OCI-LY7 (cell line): ENCODE measurements at regions not wholly inside any gene's neighbourhood (a gene's known extent, or its start where the extent isn't known, plus 50 kb on each side); places are given as distances from the start of the nearest gene placed in this dataset.

ENCODE experiments used
- BruUV-seq: library from RNA; stranded (reverse); fragments of 400-500 nt; replicated peaks from 2 replicates; lab custom pipeline; 2021; lab: Mats Ljungman, UMichigan
- CTCF ChIA-PET: fragments of 300-600 bp; sonication (Branson Sonifier 250); formaldehyde crosslinking; loops from one replicate; lab custom pipeline; 2022; ENCODE audit warnings: antibody characterized with exemption; ENCODE audit not compliant: unreplicated experiment; lab: Charles Lee
- POLR2A ChIA-PET: fragments of 300-600 bp; sonication (Branson Sonifier 250); formaldehyde crosslinking; loops from one replicate; lab custom pipeline; 2022; ENCODE audit warnings: antibody characterized with exemption; lab: Charles Lee
- DNase-seq: peaks from one replicate; pipeline ENCODE4 v3.0.0-alpha.2; 2015; ENCODE audit warnings: low spot score
- H2AFZ ChIP-seq: fragments of 200-600 bp; sonication (generic), shearing (Covaris generic); 2 replicates; pipeline ENCODE4 v1.6.1; 2014; ENCODE audit warnings: mild to moderate bottlenecking, antibody characterized with exemption, low read length, moderate library complexity
- H3K27ac ChIP-seq: fragments of 200-600 bp; sonication (generic); 2 replicates; pipeline ENCODE4 v1.5.1; 2014; ENCODE audit warnings: mixed run types, low read depth, mild to moderate bottlenecking, moderate library complexity, low read length, inconsistent platforms; ENCODE audit not compliant: poor library complexity, severe bottlenecking
- H3K36me3 ChIP-seq: fragments of 200-600 bp; sonication (generic); 2 replicates; pipeline ENCODE4 v1.6.1; 2014; ENCODE audit warnings: mild to moderate bottlenecking, antibody characterized with exemption, low read length, moderate library complexity, mixed read lengths; ENCODE audit not compliant: insufficient read depth
- H3K4me1 ChIP-seq: fragments of 200-600 bp; sonication (generic); 2 replicates; pipeline ENCODE4 v1.5.1; 2014; ENCODE audit warnings: mild to moderate bottlenecking, low read length; ENCODE audit not compliant: insufficient read depth, poor library complexity, severe bottlenecking
- H3K4me2 ChIP-seq: fragments of 200-600 bp; sonication (generic); 2 replicates; pipeline ENCODE4 v1.6.1; 2014; ENCODE audit warnings: mild to moderate bottlenecking, low read length
- H3K4me3 ChIP-seq: fragments of 200-600 bp; sonication (generic); 2 replicates; pipeline ENCODE4 v1.5.1; 2014; ENCODE audit warnings: mild to moderate bottlenecking, low read depth, low read length; ENCODE audit not compliant: poor library complexity, severe bottlenecking
- H3K79me2 ChIP-seq: fragments of 200-600 bp; sonication (generic); 2 replicates; pipeline ENCODE4 v1.6.1; 2016; ENCODE audit warnings: low read depth, mild to moderate bottlenecking, low read length, moderate library complexity, mixed read lengths; ENCODE audit not compliant: insufficient read depth
- H3K9me2 ChIP-seq: fragments of 200-600 bp; sonication (generic); 2 replicates; pipeline ENCODE4 v1.6.1; 2016; ENCODE audit warnings: mild to moderate bottlenecking, low read length, mixed read lengths; ENCODE audit not compliant: insufficient read depth
- H3K9me3 ChIP-seq: fragments of 200-600 bp; sonication (generic); 2 replicates; pipeline ENCODE4 v1.6.1; 2014; ENCODE audit warnings: mild to moderate bottlenecking, mixed run types, low read length, mixed read lengths
- H4K20me1 ChIP-seq: fragments of 200-600 bp; sonication (generic); 2 replicates; pipeline ENCODE4 v1.6.1; 2014; ENCODE audit warnings: mild to moderate bottlenecking, antibody characterized with exemption, low read length, moderate library complexity, mixed read lengths; ENCODE audit not compliant: insufficient read depth
- EZH2phosphoT487 ChIP-seq: fragments of 200-600 bp; sonication (generic); IDR thresholded peaks from 2 replicates; pipeline ENCODE4 v1.6.1; 2018; ENCODE audit warnings: low read depth, borderline replicate concordance, mild to moderate bottlenecking, mixed run types, antibody characterized with exemption, low read length, moderate library complexity, mixed read lengths
- intact Hi-C: fragments of 100-400 bp; cut with micrococcal nuclease; formaldehyde crosslinking; loops from one replicate; pipeline ENCODE4 v1.10.0; 2022; ENCODE audit not compliant: unreplicated experiment
- TF ChIP-seq, protein P1 (sequence below): fragments of 200-600 bp; sonication (generic); conservative IDR thresholded peaks from 2 replicates; pipeline ENCODE4 v1.5.1; 2014; ENCODE audit warnings: mild to moderate bottlenecking, antibody characterized with exemption, low read length, moderate library complexity, mixed read lengths

DNA sequence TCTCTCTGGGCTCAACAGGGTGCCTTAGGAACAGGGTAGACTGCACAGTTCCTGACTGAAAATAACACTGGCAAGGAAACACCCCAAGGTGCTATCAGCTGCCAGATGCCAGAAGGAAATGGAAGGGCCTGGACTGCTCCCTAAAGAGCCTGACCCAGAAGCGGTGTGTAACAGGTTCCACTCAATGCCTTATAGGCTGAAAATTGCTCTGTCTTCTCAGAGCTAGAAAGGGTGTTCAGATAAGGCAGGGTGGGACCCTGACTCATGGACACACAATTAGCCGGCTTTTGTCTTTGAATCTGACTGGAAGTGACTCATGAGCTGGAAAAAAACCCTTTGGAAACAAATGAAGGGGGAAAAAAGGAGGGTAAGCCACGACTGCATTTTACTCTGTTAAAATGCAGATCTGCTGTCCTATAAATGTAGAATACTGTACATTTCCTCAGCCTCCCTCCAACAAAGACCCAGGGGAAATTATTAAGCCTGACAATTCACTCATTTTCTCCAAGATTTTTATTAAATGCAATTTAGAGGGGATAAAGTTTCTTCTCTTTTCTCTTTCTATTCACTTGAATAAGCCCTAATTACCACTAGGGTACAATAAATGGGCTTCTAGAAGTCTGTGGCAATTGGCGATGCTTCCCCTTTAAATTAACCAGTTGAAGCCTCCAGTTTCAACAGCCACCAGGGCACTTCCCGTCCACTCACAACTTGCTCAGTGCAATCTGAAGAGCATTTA, 160.2 kb upstream of the TBL1XR1 start:
- peak; percentile 76 for DNase-seq
- H3K27ac ChIP-seq = peak overlapping the region; percentile 79
- peak overlapping the region; percentile 63 for H3K4me3 ChIP-seq
- peak overlapping the region; percentile 69 for H2AFZ ChIP-seq
- H3K36me3 ChIP-seq = no peaks in the 10 kb centered on the region
- POLR2A ChIA-PET = interaction anchor here (0.5 to 2.6 kb wide), 17 partner anchors 11 to 313 kb away, joined by 3 to 8 read pairs (median 4); no protein-coding TSS in a partner anchor
- peak overlapping the region; percentile 96 for H3K4me2 ChIP-seq
- intact Hi-C loops = loop anchor here (2.0 kb wide), 2 partner anchors 33 to 77 kb away; no protein-coding TSS in a partner anchor
- BruUV-seq = no TSS peak
- peaks cover 74% of the 10 kb centered on the region for H3K4me1 ChIP-seq
- TF ChIP-seq EZH2phosphoT487 = no peak
- TF ChIP-seq, protein P1, sequence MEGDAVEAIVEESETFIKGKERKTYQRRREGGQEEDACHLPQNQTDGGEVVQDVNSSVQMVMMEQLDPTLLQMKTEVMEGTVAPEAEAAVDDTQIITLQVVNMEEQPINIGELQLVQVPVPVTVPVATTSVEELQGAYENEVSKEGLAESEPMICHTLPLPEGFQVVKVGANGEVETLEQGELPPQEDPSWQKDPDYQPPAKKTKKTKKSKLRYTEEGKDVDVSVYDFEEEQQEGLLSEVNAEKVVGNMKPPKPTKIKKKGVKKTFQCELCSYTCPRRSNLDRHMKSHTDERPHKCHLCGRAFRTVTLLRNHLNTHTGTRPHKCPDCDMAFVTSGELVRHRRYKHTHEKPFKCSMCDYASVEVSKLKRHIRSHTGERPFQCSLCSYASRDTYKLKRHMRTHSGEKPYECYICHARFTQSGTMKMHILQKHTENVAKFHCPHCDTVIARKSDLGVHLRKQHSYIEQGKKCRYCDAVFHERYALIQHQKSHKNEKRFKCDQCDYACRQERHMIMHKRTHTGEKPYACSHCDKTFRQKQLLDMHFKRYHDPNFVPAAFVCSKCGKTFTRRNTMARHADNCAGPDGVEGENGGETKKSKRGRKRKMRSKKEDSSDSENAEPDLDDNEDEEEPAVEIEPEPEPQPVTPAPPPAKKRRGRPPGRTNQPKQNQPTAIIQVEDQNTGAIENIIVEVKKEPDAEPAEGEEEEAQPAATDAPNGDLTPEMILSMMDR = 0 out of 2 replicates have a peak, but pooled peaks have one; percentile 16
- no peaks in the 10 kb centered on the region for H3K79me2 ChIP-seq
- CTCF ChIA-PET = no interaction called here
- H3K9me2 ChIP-seq = no peaks in the 10 kb centered on the region
- no peaks in the 10 kb centered on the region for H4K20me1 ChIP-seq
- no peaks in the 10 kb centered on the region for H3K9me3 ChIP-seq

DNA sequence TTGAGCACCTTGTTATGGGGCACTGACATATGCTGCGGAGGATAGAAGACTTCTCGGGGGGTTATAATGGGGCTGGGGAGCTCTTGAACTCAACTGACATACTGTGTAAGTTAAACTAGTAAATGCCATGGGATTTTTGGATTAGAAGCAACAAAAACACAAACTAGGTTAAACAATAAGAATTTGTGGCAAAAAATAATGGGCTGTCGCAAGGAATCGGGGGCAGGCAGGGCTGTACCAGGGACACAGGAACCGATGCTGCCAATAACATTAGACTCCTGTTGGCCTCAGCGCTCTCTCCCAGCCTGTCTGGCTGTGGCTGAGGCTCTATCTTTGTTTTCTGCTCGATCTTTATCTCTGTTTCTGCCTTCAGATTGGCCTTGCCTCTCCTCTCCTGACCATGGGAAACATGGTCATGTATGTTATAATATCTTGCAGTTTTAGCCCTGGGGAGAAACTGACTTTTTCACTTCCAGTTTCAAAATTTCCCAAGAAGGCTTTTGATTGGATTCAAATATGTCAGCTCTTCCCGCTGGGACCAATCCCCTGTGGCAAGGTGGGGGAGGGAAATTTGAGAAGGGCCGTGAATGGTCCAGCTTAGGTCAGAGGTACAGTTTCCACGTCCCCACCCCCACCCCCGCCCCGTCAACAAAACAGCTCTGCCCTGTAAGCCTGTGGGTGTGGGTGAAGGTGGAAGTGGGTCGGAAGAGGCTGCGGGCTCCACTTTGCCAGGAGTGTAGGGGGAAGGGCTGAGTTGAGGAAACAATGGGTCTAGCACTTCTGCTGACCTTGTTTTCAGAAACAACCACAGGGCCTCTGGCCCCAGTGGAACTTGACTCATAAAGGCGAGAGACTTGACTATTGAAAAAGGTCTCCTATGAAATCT, 161.1 kb upstream of the TBL1XR1 start:
- POLR2A ChIA-PET = interaction anchor here (0.6 to 2.6 kb wide), 13 partner anchors 12 to 306 kb away, joined by 3 to 8 read pairs (median 5); no protein-coding TSS in a partner anchor
- Histone ChIP-seq H3K9me2 (no peaks in the 10 kb centered on the region), H3K27ac (peak overlapping the region; percentile 79), H3K4me3 (peak overlapping the region; percentile 63), H2AFZ (peak overlapping the region; percentile 81), H3K4me2 (peak overlapping the region; percentile 96), H4K20me1 (no peaks in the 10 kb centered on the region), H3K36me3 (no peaks in the 10 kb centered on the region), H3K9me3 (no peaks in the 10 kb centered on the region), H3K79me2 (no peaks in the 10 kb centered on the region), H3K4me1 (peaks cover 66% of the 10 kb centered on the region)
- BruUV-seq = TSS peak; percentile 92
- intact Hi-C loops = loop anchor here (2.0 kb wide), 2 partner anchors 34 to 78 kb away; no protein-coding TSS in a partner anchor
- CTCF ChIA-PET = no interaction called here
- TF ChIP-seq, protein P1 = 0 out of 2 replicates have a peak, but pooled peaks have one; percentile 3
- TF ChIP-seq EZH2phosphoT487 = no peak
- DNase-seq = peak; percentile 68
